Right lobe of liver (tissue), 4 donors: ENCODE measurements at regions not wholly inside any gene's neighbourhood (a gene's known extent, or its start where the extent isn't known, plus 50 kb on each side); places are given as distances from the start of the nearest gene placed in this dataset.

Experiments used
- CTCF ChIP-seq, 4 donors: fragments of 200-600 bp in 3 of 4; fragments of 450-650 bp in 1 of 4; IDR thresholded peaks; one replicate each; pipeline versions ENCODE4 v1.5.1 to v1.8.0; 2016 to 2022; ENCODE audit warnings: antibody characterized with exemption in 4 of 4, mild to moderate bottlenecking in 2 of 4
- POLR2A ChIP-seq: fragments of 450-650 bp; IDR thresholded peaks from one replicate; pipeline ENCODE4 v1.6.1; 2017; ENCODE audit warnings: antibody characterized with exemption, mild to moderate bottlenecking
- donor health status: DM: no; HTN: no; CAD: no.
- donor health status: DM: no; HTN: no; CAD: no.
- donor health status: DM: no; HTN: yes; CAD: no.

GRCh38 chr5:126332326-126332725 is 90.9 kb upstream of the GRAMD2B start:
- TF ChIP-seq CTCF (IDR thresholded peaks at IDR 0.05) (no peak), POLR2A (no peak)
